ENCODE measurements at regions not wholly inside any gene's neighbourhood (a gene's known extent, or its start where the extent isn't known, plus 50 kb on each side); places are given as distances from the start of the nearest gene placed in this dataset.

- H3K4me2 ChIP-seq (ENCODE audit: low read length), result no peak overlapping the region
Observed at GRCh38 chr3:8103954-8104353, 397.7 kb upstream of the LMCD1 start.

DNA sequence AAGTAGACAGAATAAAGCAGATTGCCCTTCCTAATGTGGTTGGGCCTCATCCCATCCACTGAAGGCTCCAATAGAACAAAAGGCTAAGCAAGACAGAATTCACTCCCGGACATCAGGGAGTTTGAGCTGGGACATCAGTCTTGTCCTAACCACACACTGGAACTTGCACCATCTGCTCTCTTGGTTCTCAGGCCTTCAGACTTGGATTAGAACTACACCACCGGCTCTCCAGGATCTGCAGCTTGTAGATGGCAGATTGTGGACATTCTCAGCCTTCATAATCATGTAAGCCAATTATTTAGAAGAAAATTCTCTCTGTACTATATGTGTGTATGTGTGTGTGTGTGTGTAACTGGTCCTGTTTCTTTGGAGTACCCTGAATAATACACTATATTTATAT, 394.7 kb upstream of the LMCD1 start:
- no peak for TF ChIP-seq CTCF (IDR thresholded peaks at IDR 0.05)
- no peaks in the 10 kb centered on the region for H3K9me3 ChIP-seq (ENCODE audit: control insufficient read depth, low read length)
- no peak overlapping the region for H3K4me3 ChIP-seq (ENCODE audit: low read depth, low read length)

More at GRCh38 chr3:8103954-8104353, 397.7 kb upstream of the LMCD1 start:
- Histone ChIP-seq H3K9ac (no peak overlapping the region), H3K27ac (no peak overlapping the region), H2AFZ (no peak overlapping the region), H3K27me3 (ENCODE audit: control insufficient read depth, insufficient read depth, low read length) (no peaks in the 10 kb centered on the region), H3K4me3 (ENCODE audit: low read depth, low read length) (no peak overlapping the region), H3K79me2 (no peaks in the 10 kb centered on the region), H3K36me3 (ENCODE audit: control insufficient read depth, insufficient read depth, low read length) (no peaks in the 10 kb centered on the region), H3K4me1 (no peaks in the 10 kb centered on the region), H3K9me3 (ENCODE audit: control insufficient read depth, low read length) (no peaks in the 10 kb centered on the region)
- no peak for TF ChIP-seq CTCF (IDR thresholded peaks at IDR 0.05)

DNA sequence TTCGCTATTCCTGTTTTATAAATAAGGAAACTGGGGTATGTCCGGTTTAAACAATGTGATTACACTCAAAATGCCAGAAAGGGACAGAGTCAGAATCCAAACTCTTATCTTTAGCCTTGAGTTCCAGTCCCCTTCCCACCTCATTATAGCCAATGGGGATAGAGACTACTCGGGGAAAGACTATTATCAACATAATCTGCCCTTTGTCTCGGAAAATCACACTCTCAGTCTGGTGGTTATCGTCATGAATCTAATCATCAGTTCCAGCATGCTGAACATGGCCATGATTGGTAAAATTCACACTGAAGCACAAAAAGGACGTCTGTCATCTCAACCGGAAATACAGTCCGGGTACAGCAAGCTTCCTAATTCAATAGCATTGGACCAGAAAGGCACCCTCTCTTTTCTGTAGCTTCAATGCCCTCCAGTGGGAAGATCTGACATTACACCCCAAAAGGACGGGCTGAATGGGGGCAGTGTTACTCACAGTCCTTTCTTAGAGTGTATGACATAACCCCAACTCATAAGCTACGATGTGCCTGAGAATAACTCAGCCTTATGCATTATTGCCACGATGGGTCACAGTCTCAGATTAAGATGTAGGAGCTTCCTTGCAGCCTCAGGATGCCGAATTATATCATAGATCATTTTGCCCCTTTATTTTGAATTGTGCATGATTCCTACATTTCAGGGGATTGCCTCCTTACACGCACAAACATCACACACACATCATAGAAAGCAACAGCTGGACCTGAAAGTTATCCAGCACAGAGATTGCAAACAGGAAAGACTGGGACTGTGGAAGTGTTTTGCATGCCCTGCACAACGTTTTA, 390.4 kb upstream of the LMCD1 start:
- Histone ChIP-seq H2AFZ (no peak overlapping the region), H3K4me2 (ENCODE audit: low read length) (peak overlapping the region; percentile 68), H3K4me3 (ENCODE audit: low read depth, low read length) (no peak overlapping the region), H3K9me3 (ENCODE audit: control insufficient read depth, low read length) (no peaks in the 10 kb centered on the region), H3K27ac (no peak overlapping the region), H3K9ac (no peak overlapping the region), H3K27me3 (ENCODE audit: control insufficient read depth, insufficient read depth, low read length) (no peaks in the 10 kb centered on the region), H3K79me2 (no peaks in the 10 kb centered on the region), H3K4me1 (no peaks in the 10 kb centered on the region), H3K36me3 (ENCODE audit: control insufficient read depth, insufficient read depth, low read length) (no peaks in the 10 kb centered on the region)
- TF ChIP-seq CTCF (IDR thresholded peaks at IDR 0.05), result no peak

More for the DNA sequence above, 394.7 kb upstream of the LMCD1 start:
- Histone ChIP-seq H3K4me2 (ENCODE audit: low read length) (no peak overlapping the region), H3K4me1 (no peaks in the 10 kb centered on the region), H3K36me3 (ENCODE audit: control insufficient read depth, insufficient read depth, low read length) (no peaks in the 10 kb centered on the region), H3K79me2 (no peaks in the 10 kb centered on the region), H3K27me3 (ENCODE audit: control insufficient read depth, insufficient read depth, low read length) (no peaks in the 10 kb centered on the region), H3K9ac (no peak overlapping the region), H3K27ac (no peak overlapping the region), H2AFZ (no peak overlapping the region)

GRCh38 chr3:8112587-8112986, 389.0 kb upstream of the LMCD1 start:
- H2AFZ ChIP-seq, result no peak overlapping the region
- H3K4me1 ChIP-seq, result no peaks in the 10 kb centered on the region
- no peak overlapping the region for H3K27ac ChIP-seq
- no peaks in the 10 kb centered on the region for H3K79me2 ChIP-seq
- H3K4me3 ChIP-seq (ENCODE audit: low read depth, low read length), result no peak overlapping the region
- no peaks in the 10 kb centered on the region for H3K9me3 ChIP-seq (ENCODE audit: control insufficient read depth, low read length)
- no peak for TF ChIP-seq CTCF (IDR thresholded peaks at IDR 0.05)
- H3K27me3 ChIP-seq (ENCODE audit: control insufficient read depth, insufficient read depth, low read length), result no peaks in the 10 kb centered on the region
- H3K36me3 ChIP-seq (ENCODE audit: control insufficient read depth, insufficient read depth, low read length), result no peaks in the 10 kb centered on the region
- H3K9ac ChIP-seq, result no peak overlapping the region
- no peak overlapping the region for H3K4me2 ChIP-seq (ENCODE audit: low read length)

DNA sequence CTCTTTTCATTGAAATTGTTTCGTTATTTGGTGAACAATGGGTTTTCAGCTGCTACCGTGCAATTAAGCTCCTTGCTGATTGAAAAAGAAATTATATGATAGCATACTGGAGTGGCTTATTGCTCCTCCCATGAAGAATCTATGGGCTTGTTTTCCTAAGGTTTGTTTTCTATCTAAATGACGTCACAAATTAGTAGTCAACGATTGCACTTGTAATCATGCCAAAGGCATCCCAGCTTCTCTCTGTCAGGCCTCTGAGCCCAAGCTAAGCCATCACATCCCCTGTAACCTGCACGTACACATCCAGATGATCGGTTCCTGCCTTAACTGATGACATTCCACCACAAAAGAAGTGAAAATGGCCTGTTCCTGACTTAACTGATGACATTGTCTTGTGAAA, 388.0 kb upstream of the LMCD1 start:
- Histone ChIP-seq H2AFZ (no peak overlapping the region), H3K9me3 (ENCODE audit: control insufficient read depth, low read length) (no peaks in the 10 kb centered on the region)
- TF ChIP-seq CTCF (IDR thresholded peaks at IDR 0.05), result no peak

More for the DNA sequence above, 388.0 kb upstream of the LMCD1 start:
- Histone ChIP-seq H3K4me2 (ENCODE audit: low read length) (no peak overlapping the region), H3K79me2 (no peaks in the 10 kb centered on the region), H3K4me3 (ENCODE audit: low read depth, low read length) (no peak overlapping the region), H3K27ac (no peak overlapping the region), H3K4me1 (no peaks in the 10 kb centered on the region), H3K27me3 (ENCODE audit: control insufficient read depth, insufficient read depth, low read length) (no peaks in the 10 kb centered on the region), H3K36me3 (ENCODE audit: control insufficient read depth, insufficient read depth, low read length) (no peaks in the 10 kb centered on the region), H3K9ac (no peak overlapping the region)
